MG63 (cell line): ENCODE measurements at regions not wholly inside any gene's neighbourhood (a gene's known extent, or its start where the extent isn't known, plus 50 kb on each side); places are given as distances from the start of the nearest gene placed in this dataset.
"Not testable (repeated sequence)": the region's sequence is repeated elsewhere in the genome, so short reads cannot be mapped to it uniquely, and the experiment has no call there.

Source experiments
- DNase-seq: peaks from one replicate; pipeline ENCODE4 v3.0.0-alpha.2; 2020
- H3K27me3 ChIP-seq: fragments of 250-450 bp; sonication (Bioruptor Pico); 2 replicates; pipeline ENCODE4 v1.5.1; 2020; ENCODE audit warnings: mild to moderate bottlenecking, moderate library complexity
- H3K36me3 ChIP-seq: fragments of 250-450 bp; sonication (Bioruptor Pico); 2 replicates; pipeline ENCODE4 v1.5.1; 2020; ENCODE audit warnings: mild to moderate bottlenecking, moderate library complexity
- H3K4me3 ChIP-seq: fragments of 250-450 bp; sonication (Bioruptor Pico); 2 replicates; pipeline ENCODE4 v1.5.1; 2020; ENCODE audit warnings: mild to moderate bottlenecking, moderate library complexity
- H3K9me3 ChIP-seq: fragments of 250-450 bp; sonication (Bioruptor Pico); 2 replicates; pipeline ENCODE4 v1.5.1; 2020; ENCODE audit warnings: mild to moderate bottlenecking, moderate library complexity

DNA sequence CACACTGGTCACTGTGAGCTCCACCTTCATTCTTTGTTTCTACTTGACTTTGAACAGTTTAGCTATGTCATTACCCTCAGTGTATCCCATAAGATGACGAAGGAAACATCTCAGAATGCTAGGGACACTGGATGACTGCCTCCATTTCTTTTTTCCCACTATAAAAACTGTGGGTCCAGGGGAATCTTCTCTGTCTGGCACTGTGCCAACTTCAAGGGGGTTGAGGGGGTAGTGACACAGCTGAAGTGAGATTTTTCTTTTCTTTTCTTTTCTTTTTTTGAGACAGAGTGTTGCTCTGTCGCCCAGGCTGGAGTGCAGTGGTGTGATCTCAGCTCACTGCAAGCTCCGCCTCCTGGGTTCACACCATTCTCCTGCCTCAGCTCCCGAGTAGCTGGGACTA is 302.6 kb upstream of the TARS1 start:
- not testable (repeated sequence) for H3K4me3 ChIP-seq, H3K27me3 ChIP-seq, H3K36me3 ChIP-seq, DNase-seq
- peaks cover 20% of the 10 kb centered on the region for H3K9me3 ChIP-seq

DNA sequence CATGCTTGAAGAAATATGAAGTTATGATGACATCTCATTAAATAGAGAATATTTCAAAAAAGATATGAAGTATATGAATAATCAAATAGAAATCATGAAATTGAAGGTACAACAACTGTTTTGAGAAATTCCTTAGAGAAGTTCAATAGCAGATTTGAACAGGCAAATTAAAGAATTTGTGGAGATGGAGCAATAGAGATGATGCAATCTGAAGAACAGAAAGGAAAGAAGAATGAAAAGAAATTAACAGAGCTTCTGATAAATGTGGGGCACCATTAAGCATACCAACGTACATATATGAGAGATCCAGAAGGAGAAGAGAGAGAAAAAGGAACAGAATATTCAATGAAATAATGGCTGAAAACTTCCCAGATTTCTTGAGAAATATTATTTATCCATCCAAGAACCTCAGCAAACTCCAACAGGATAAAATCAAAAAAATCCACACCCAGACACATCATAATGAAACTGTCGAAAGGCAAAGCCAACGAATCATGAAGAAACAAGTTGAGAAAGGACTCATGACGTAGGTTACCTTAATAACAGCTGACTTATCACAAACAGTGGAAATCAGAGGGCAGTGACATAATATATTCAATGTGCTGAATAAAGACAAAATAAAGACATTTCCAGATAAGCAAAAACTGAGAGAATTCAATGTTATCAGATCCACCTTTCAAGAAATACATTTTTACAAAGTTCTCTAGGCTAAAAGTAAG is 297.2 kb upstream of the TARS1 start:
- Histone ChIP-seq H3K4me3 (no peak overlapping the region), H3K27me3 (no peaks in the 10 kb centered on the region), H3K9me3 (peaks cover 3% of the 10 kb centered on the region; the same call in 1 of the 2 replicates), H3K36me3 (no peaks in the 10 kb centered on the region)
- DNase-seq: no peak

DNA sequence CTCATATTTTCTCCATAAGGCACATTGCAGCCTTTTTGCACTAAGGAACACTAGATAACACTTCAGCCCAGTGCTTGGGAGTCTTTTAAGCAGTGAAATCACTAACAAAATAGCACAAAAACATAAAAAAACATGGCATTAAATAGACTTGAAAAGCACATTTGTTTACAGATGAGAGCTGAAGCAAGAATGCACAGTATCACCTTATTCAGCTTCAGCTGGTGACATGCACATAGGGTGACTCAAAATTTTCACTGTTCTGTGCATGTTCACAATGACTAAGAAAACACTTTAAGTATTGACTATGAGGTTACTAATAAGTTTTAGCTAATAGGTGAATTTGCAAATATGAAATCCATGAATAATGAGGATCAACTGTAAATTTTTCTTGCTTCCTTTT is 293.9 kb upstream of the TARS1 start:
- Histone ChIP-seq H3K36me3 (no peaks in the 10 kb centered on the region), H3K27me3 (no peaks in the 10 kb centered on the region), H3K4me3 (no peak overlapping the region), H3K9me3 (no peaks in the 10 kb centered on the region; the same call in 1 of the 2 replicates)
- DNase-seq: no peak

DNA sequence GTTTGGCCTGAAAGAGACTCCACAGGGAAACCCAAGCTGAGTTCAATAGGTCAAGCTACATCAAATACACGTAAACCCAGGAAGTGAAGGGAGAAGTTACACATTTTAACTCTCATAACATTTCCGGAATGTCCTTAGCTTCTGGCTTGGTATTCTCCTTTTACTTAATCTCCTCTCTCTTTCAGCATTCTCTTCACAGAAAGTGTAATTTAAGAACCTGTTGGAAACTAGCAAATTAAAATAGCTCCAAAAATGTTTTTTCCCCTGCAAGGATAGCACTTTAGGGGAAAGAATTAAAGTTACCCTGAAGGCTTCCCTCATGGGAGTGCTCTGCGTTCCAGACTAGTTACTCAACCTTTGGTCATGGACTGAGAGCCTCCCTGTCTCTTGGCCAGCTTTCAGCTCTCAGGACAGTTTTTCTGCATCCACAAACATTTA is 292.7 kb upstream of the TARS1 start:
- no peaks in the 10 kb centered on the region for H3K36me3 ChIP-seq
- peaks cover 5% of the 10 kb centered on the region for H3K9me3 ChIP-seq
- H3K27me3 ChIP-seq: no peaks in the 10 kb centered on the region
- no peak overlapping the region for H3K4me3 ChIP-seq
- peak; percentile 80 for DNase-seq

- Histone ChIP-seq H3K27me3 (no peaks in the 10 kb centered on the region), H3K36me3 (no peaks in the 10 kb centered on the region), H3K4me3 (no peak overlapping the region), H3K9me3 (peaks cover 5% of the 10 kb centered on the region)
- DNase-seq: no peak
These were observed 287.4 kb upstream of the TARS1 start for GRCh38 chr5:33153372-33153771.

DNA sequence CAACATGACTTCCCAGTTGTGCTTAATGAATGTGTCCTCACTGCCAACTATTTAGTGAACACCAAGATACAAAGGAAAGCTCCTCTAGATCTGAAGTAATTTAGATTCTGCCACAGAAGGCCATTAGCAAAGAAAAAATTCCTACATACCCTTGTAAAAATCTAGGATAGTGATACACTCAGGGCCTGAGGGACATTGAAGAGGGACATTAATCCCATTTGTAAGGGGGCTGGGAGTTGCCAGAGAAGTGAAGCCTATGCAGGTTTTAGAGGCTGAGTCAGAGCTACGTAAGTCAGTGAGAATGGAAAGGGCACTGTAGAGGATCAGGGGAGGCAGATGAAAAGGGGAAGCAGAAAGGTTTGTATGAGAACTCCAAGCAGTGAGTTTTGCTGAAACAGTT is 286.9 kb upstream of the TARS1 start:
- no peak for DNase-seq
- Histone ChIP-seq H3K9me3 (peaks cover 5% of the 10 kb centered on the region), H3K4me3 (no peak overlapping the region), H3K36me3 (no peaks in the 10 kb centered on the region), H3K27me3 (no peaks in the 10 kb centered on the region)

DNA sequence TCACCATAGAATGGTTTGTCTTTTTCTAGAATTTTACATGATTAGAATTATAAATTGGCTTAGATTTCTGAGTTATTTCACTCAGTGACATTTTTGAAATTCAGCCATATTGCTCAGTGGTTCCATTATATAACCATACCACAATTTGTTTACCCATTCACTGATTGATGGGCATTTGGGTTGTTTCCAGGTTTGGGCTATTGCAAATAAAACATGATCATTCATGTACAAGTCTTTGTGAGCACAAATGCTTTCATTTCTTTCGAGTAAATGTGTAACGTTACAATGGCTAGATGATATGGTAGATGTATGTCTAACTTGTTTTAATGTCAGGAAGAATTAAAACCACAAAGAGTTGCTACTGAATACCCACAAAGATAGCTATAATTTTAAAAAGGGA is 279.9 kb upstream of the TARS1 start:
- no peak overlapping the region for H3K4me3 ChIP-seq
- peaks cover 4% of the 10 kb centered on the region; the same call in 1 of the 2 replicates for H3K9me3 ChIP-seq
- no peak for DNase-seq
- no peaks in the 10 kb centered on the region for H3K36me3 ChIP-seq
- H3K27me3 ChIP-seq: no peaks in the 10 kb centered on the region

DNA sequence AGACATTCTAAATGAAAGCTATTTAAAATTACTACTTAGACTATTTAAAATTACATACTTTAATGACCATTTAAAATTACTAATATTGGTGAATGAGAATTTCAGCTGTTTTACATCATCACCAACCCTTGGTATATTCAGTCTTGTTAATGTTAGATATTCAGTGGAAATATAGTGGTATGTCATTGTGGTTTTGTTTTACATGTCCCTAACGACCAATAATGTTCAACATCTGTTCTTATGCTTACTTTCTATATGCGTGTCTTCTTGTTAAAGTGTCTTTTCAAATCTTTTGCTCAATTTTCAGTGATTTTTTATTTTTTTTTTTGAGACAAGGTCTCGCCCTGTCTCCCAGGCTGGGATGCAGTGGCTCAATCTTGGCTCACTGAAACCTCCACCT is 279.3 kb upstream of the TARS1 start:
- Histone ChIP-seq H3K27me3 (no peaks in the 10 kb centered on the region), H3K36me3 (no peaks in the 10 kb centered on the region), H3K4me3 (no peak overlapping the region), H3K9me3 (peaks cover 5% of the 10 kb centered on the region)
- DNase-seq: no peak

- no peaks in the 10 kb centered on the region for H3K27me3 ChIP-seq
- no peaks in the 10 kb centered on the region for H3K36me3 ChIP-seq
- H3K4me3 ChIP-seq: no peak overlapping the region
- no peak for DNase-seq
- peaks cover 6% of the 10 kb centered on the region for H3K9me3 ChIP-seq
These were observed 278.7 kb upstream of the TARS1 start for GRCh38 chr5:33162057-33162456.

DNA sequence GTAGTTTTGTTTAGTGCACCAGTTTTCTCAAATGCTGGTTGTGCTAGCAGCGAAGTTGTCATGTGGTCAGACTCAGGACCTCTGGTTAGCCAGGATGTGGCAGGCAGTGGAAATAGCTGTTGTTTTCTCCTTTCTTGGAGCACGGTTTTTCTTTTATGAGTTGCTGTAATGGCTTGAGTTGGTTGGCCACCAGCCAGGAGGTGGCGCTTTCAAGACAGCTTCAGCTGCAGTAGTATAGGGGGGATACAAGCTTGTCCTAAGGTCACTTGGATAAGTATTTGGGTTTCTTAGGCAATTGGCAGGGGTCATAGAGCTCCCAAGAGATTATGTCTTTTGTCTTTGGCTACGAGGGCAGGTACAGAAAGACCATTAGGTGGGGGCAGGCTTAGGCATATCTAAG is 274.2 kb upstream of the TARS1 start:
- Histone ChIP-seq H3K4me3 (no peak overlapping the region), H3K27me3 (no peaks in the 10 kb centered on the region), H3K9me3 (peaks cover 30% of the 10 kb centered on the region), H3K36me3 (no peaks in the 10 kb centered on the region)
- DNase-seq: no peak

DNA sequence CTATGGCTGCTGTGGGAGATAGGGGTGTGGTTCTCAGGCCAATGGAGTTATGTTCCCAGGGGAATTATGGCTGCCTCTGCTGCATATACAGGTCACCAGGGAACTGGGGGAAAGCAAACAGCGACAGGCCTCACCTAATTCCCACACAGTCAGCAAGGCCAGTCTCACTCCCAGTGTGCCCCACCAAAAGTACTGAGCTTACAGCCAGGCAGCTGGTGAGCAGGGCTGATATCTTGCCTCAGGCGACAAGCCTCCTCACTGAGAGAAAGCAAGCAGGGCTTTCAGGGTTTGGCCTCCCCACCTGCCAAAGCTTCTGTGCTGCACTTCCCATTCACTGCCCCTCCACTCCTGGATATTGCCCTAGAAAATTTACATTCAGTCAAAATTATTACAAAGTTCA is 273.8 kb upstream of the TARS1 start:
- Histone ChIP-seq H3K36me3 (no peaks in the 10 kb centered on the region), H3K27me3 (no peaks in the 10 kb centered on the region), H3K9me3 (peaks cover 30% of the 10 kb centered on the region), H3K4me3 (no peak overlapping the region)
- no peak for DNase-seq

- Histone ChIP-seq H3K27me3 (no peaks in the 10 kb centered on the region), H3K4me3 (no peak overlapping the region), H3K9me3 (peaks cover 30% of the 10 kb centered on the region), H3K36me3 (no peaks in the 10 kb centered on the region)
- no peak for DNase-seq
These were observed 273.2 kb upstream of the TARS1 start for GRCh38 chr5:33167541-33167940.

DNA sequence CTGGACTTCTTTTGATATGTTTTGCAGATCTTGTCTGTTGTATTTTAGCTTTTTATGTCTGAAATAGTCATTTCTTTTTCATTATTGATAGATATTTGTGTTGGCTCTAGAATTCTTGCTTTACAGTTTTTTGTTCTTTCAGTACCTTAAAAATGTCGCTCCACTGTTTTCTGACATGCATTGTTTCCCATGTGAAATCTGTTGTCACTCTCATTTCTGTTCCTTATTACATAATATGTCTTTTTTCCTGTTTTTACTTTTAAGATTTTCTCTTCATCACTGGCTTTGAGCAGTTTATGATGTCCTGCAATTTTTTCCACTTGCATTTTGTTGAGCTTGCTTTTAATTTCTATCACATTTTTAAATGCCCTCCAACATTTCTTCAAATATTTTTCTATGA is 270.4 kb upstream of the TARS1 start:
- peaks cover 29% of the 10 kb centered on the region for H3K9me3 ChIP-seq
- no peak for DNase-seq
- H3K4me3 ChIP-seq: no peak overlapping the region
- no peaks in the 10 kb centered on the region for H3K27me3 ChIP-seq
- no peaks in the 10 kb centered on the region for H3K36me3 ChIP-seq

- H3K4me3 ChIP-seq: no peak overlapping the region
- no peaks in the 10 kb centered on the region for H3K36me3 ChIP-seq
- H3K27me3 ChIP-seq: no peaks in the 10 kb centered on the region
- H3K9me3 ChIP-seq: peaks cover 18% of the 10 kb centered on the region
- no peak for DNase-seq
These were observed 266.4 kb upstream of the TARS1 start for GRCh38 chr5:33174383-33174782.

DNA sequence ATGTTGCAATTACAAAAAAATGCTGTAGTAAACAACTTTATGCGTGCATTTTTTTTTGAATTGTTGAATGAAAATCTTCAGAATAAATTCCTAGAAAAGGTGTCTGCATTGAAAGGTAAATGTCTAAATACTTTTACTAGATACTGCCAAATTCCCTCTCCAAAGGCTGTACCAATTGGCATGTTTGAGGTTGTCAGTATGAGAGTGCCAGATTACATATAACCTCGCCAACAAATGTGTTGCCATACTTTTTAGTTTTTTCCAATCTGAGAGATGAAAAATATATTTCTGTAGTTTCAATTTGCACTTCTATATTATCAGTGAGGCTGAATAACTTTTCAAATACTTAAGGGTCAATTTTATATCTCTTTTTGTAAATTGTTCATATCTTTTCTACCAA is 261.5 kb upstream of the TARS1 start:
- H3K4me3 ChIP-seq: no peak overlapping the region
- H3K36me3 ChIP-seq: no peaks in the 10 kb centered on the region
- H3K9me3 ChIP-seq: no peaks in the 10 kb centered on the region
- no peaks in the 10 kb centered on the region for H3K27me3 ChIP-seq
- no peak for DNase-seq

DNA sequence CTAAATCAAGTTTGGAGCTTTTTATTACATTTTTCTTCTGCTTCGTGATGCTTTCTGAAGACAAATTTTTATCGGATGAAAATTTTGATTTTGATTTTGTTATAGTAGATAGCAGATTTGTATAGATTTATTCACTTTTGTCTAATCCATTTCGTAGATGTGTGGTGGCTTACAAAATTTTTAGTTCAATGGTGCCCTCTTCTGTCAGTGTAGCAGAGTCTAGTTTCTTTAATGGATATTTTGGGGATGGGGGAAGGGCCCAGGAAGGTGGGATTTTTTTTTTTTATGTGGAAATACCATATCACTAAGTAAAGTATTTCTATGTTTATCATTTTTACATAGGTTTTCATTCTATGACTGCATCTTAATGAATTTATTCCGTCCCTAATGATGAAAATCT is 259.9 kb upstream of the TARS1 start:
- H3K36me3 ChIP-seq: no peaks in the 10 kb centered on the region
- no peak for DNase-seq
- H3K4me3 ChIP-seq: no peak overlapping the region
- H3K27me3 ChIP-seq: no peaks in the 10 kb centered on the region
- no peaks in the 10 kb centered on the region for H3K9me3 ChIP-seq

GRCh38 chr5:33182986-33183385 is 257.8 kb upstream of the TARS1 start:
- H3K27me3 ChIP-seq: no peaks in the 10 kb centered on the region
- no peak overlapping the region for H3K4me3 ChIP-seq
- DNase-seq: no peak
- no peaks in the 10 kb centered on the region; the same call in 1 of the 2 replicates for H3K9me3 ChIP-seq
- H3K36me3 ChIP-seq: no peaks in the 10 kb centered on the region

DNA sequence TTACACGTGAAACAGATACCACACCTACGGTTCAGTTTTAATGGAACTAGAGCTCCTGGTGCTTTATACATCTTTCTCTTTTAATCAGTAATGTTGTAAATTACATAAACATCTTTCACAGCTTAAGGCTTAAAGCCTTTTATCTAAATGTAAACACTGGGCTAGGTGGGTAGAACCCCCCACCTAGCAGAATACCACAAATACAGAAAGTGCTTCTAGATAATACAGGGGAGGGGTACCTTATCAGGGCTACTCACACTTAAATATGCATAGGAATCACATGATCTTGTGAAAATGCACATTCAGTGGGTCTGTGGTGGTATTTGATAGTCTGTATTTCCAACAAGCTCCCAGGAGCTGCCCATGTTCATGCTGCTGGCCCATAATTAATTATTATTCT is 256.4 kb upstream of the TARS1 start:
- H3K36me3 ChIP-seq: no peaks in the 10 kb centered on the region
- DNase-seq: no peak
- H3K4me3 ChIP-seq: no peak overlapping the region
- peaks cover 3% of the 10 kb centered on the region for H3K9me3 ChIP-seq
- no peaks in the 10 kb centered on the region for H3K27me3 ChIP-seq

DNA sequence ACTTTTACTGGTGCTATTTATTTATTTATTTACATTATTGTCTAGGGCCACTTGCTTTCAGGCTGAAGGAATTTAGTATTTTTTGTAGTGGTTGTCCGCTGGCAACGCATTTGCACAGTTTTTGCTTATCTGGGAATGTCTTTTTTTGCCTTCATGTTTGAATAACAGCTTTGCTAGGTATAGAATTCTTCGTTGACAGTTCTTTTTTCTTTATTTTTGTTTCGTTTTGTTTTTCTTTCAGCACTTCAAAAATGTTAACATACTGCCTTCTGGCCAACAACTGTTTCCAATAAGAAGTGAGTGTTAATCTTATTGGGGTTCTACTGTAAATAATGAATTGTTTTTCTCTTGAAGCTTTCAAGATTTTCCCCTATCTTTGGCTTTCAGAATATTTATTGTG is 252.7 kb upstream of the TARS1 start:
- Histone ChIP-seq H3K9me3 (peaks cover 11% of the 10 kb centered on the region), H3K27me3 (no peaks in the 10 kb centered on the region), H3K4me3 (no peak overlapping the region), H3K36me3 (no peaks in the 10 kb centered on the region)
- DNase-seq: no peak
